DMS153 (cell line): ENCODE measurements at regions not wholly inside any gene's neighbourhood (a gene's known extent, or its start where the extent isn't known, plus 50 kb on each side); places are given as distances from the start of the nearest gene placed in this dataset.

Experiments used
- DNase-seq: peaks from one replicate; lab custom pipeline; 2025; lab: John Stamatoyannopoulos, UW

GRCh38 chr3:7913283-7913682 is 588.3 kb upstream of the LMCD1 start:
- DNase-seq, result no peak

- DNase-seq, result no peak
These were observed 586.3 kb upstream of the LMCD1 start for GRCh38 chr3:7915356-7915755.

- DNase-seq, result no peak
These were observed 584.0 kb upstream of the LMCD1 start for GRCh38 chr3:7917443-7918151.

GRCh38 chr3:7920211-7920610 is 581.4 kb upstream of the LMCD1 start:
- DNase-seq, result no peak

GRCh38 chr3:7924228-7924627 is 577.4 kb upstream of the LMCD1 start:
- DNase-seq, result no peak

- DNase-seq, result no peak
These were observed 574.6 kb upstream of the LMCD1 start for GRCh38 chr3:7927015-7927414.

GRCh38 chr3:7927864-7928263 is 573.8 kb upstream of the LMCD1 start:
- no peak for DNase-seq

GRCh38 chr3:7929319-7929889 is 572.2 kb upstream of the LMCD1 start:
- no peak for DNase-seq

GRCh38 chr3:7934362-7934761 is 567.3 kb upstream of the LMCD1 start:
- DNase-seq, result no peak

GRCh38 chr3:7947930-7948329 is 553.7 kb upstream of the LMCD1 start:
- no peak for DNase-seq

GRCh38 chr3:7950890-7951289 is 550.7 kb upstream of the LMCD1 start:
- peak; percentile 17 for DNase-seq

- DNase-seq, result no peak
These were observed 548.1 kb upstream of the LMCD1 start for GRCh38 chr3:7953449-7954014.

GRCh38 chr3:7957024-7957423 is 544.6 kb upstream of the LMCD1 start:
- DNase-seq, result no peak

- DNase-seq, result no peak
These were observed 542.5 kb upstream of the LMCD1 start for GRCh38 chr3:7959094-7959493.

GRCh38 chr3:7960601-7961000 is 541.0 kb upstream of the LMCD1 start:
- no peak for DNase-seq

- no peak for DNase-seq
These were observed 539.3 kb upstream of the LMCD1 start for GRCh38 chr3:7962301-7962700.

- DNase-seq, result no peak
These were observed 536.7 kb upstream of the LMCD1 start for GRCh38 chr3:7964899-7965298.

GRCh38 chr3:7973006-7973405 is 528.6 kb upstream of the LMCD1 start:
- DNase-seq, result no peak

GRCh38 chr3:7977245-7978086 is 524.2 kb upstream of the LMCD1 start:
- peak; percentile 55 for DNase-seq

- peak; percentile 43 for DNase-seq
These were observed 523.6 kb upstream of the LMCD1 start for GRCh38 chr3:7978087-7978422.

- no peak for DNase-seq
These were observed 519.5 kb upstream of the LMCD1 start for GRCh38 chr3:7982126-7982525.

GRCh38 chr3:7999384-7999783 is 502.2 kb upstream of the LMCD1 start:
- no peak for DNase-seq

GRCh38 chr3:8001307-8001706 is 500.3 kb upstream of the LMCD1 start:
- no peak for DNase-seq
